Panc1 (cell line): ENCODE measurements at regions not wholly inside any gene's neighbourhood (a gene's known extent, or its start where the extent isn't known, plus 50 kb on each side); places are given as distances from the start of the nearest gene placed in this dataset.

Source experiments
- ATAC-seq: fragments of 200-7000 bp; cut with Tn5 transposase; 2 replicates; pipeline ENCODE4 v1.9.1; 2020; ENCODE audit warnings: mild to moderate bottlenecking, moderate library complexity
- BruUV-seq: library from RNA; stranded (reverse); fragments of 400-500 nt; replicated peaks from 2 replicates; lab custom pipeline; 2021; lab: Mats Ljungman, UMichigan
- CTCF ChIA-PET: fragments of 300-600 bp; sonication (Branson Sonifier 250); formaldehyde crosslinking; loops from one replicate; lab custom pipeline; 2022; ENCODE audit warnings: antibody characterized with exemption; lab: Charles Lee
- POLR2A ChIA-PET: fragments of 300-600 bp; sonication (Branson Sonifier 250); formaldehyde crosslinking; loops from one replicate; lab custom pipeline; 2022; ENCODE audit warnings: antibody characterized with exemption; lab: Charles Lee
- DNase-seq: peaks from one replicate; pipeline ENCODE4 v3.0.0-alpha.2; 2010; ENCODE audit warnings: low read depth, low spot score
- H3K27ac ChIP-seq: 2 replicates; pipeline ENCODE4 v1.5.1; 2011; ENCODE audit warnings: mild to moderate bottlenecking, low read length, inconsistent platforms
- H3K27me3 ChIP-seq: fragments of 200-500 bp; sonication (Bioruptor generic); 2 replicates; pipeline ENCODE4 v1.6.0; 2014; ENCODE audit warnings: low read length, inconsistent platforms; ENCODE audit not compliant: control insufficient read depth, insufficient read depth
- H3K36me3 ChIP-seq: fragments of 200-500 bp; sonication (Bioruptor generic); 2 replicates; pipeline ENCODE4 v1.5.1; 2014; ENCODE audit warnings: inconsistent platforms, mild to moderate bottlenecking, low read length, moderate library complexity; ENCODE audit not compliant: control insufficient read depth, insufficient read depth
- H3K4me1 ChIP-seq: 2 replicates; pipeline ENCODE4 v1.5.1; 2011; ENCODE audit warnings: inconsistent platforms, mild to moderate bottlenecking, low read length, moderate library complexity; ENCODE audit not compliant: control insufficient read depth, insufficient read depth
- H3K4me3 ChIP-seq, 2 experiments: 2 replicates each; pipeline ENCODE4 v1.5.1; 2011 to 2012; ENCODE audit warnings: low read depth in 2 of 2, low read length in 2 of 2, mild to moderate bottlenecking in 2 of 2, inconsistent platforms in 1 of 2, moderate library complexity in 1 of 2
- H3K9me3 ChIP-seq: fragments of 200-500 bp; sonication (Bioruptor generic); 2 replicates; pipeline ENCODE4 v1.5.1; 2014; ENCODE audit warnings: low read depth, mild to moderate bottlenecking, inconsistent platforms, low read length, moderate library complexity; ENCODE audit not compliant: control insufficient read depth, insufficient read depth
- CTCF ChIP-seq: fragments of 450-650 bp; IDR thresholded peaks from 2 replicates; pipeline ENCODE4 v1.5.1; 2017; ENCODE audit warnings: mild to moderate bottlenecking
- POLR2AphosphoS5 ChIP-seq: IDR thresholded peaks from 2 replicates; pipeline ENCODE4 v1.6.1; 2012; ENCODE audit warnings: mild to moderate bottlenecking, low read depth, low read length, moderate library complexity
- REST ChIP-seq, 2 experiments: IDR thresholded peaks; 2 replicates each; pipeline ENCODE4 v1.6.1; 2011 to 2012; ENCODE audit warnings: low read depth in 2 of 2, control low read depth in 1 of 2, low read length in 1 of 2, mild to moderate bottlenecking in 1 of 2, moderate library complexity in 1 of 2; ENCODE audit not compliant: insufficient read depth in 1 of 2
- SIN3A ChIP-seq: IDR thresholded peaks from 2 replicates; pipeline ENCODE4 v1.6.1; 2012; ENCODE audit warnings: low read depth, mild to moderate bottlenecking, low read length, moderate library complexity, borderline replicate concordance; ENCODE audit not compliant: insufficient read depth
- TCF7L2 ChIP-seq: IDR thresholded peaks from 2 replicates; pipeline ENCODE4 v1.6.1; 2011; ENCODE audit warnings: mild to moderate bottlenecking, low read depth, low read length, inconsistent platforms
- in situ Hi-C: cut with HindIII; loops from 2 replicates; pipeline ENCODE4 v1.10.0; 2016; ENCODE audit warnings: low sequenced_read_pairs, low pct_unique_long_range_greater_than_20kb
- intact Hi-C: fragments of 100-400 bp; cut with micrococcal nuclease; formaldehyde crosslinking; loops from one replicate; pipeline ENCODE4 v1.10.0; 2022; ENCODE audit not compliant: unreplicated experiment

GRCh38 chr4:14667624-14668151, 334.6 kb upstream of the CPEB2 start:
- Histone ChIP-seq H3K9me3 (no peaks in the 10 kb centered on the region), H3K27me3 (no peaks in the 10 kb centered on the region), H3K36me3 (no peaks in the 10 kb centered on the region), H3K4me1 (no peaks in the 10 kb centered on the region), H3K27ac (no peak overlapping the region), H3K4me3 (no peak overlapping the region)
- intact Hi-C loops (no loop called here), in situ Hi-C loops (no loop called here)
- ChIA-PET CTCF (no interaction called here), POLR2A (no interaction called here)
- TF ChIP-seq CTCF = no peak
- no peak for TF ChIP-seq SIN3A
- no peak for TF ChIP-seq POLR2AphosphoS5
- TF ChIP-seq TCF7L2 = no peak
- no TSS peak for BruUV-seq
- no peak for ATAC-seq
- DNase-seq = no peak

DNA sequence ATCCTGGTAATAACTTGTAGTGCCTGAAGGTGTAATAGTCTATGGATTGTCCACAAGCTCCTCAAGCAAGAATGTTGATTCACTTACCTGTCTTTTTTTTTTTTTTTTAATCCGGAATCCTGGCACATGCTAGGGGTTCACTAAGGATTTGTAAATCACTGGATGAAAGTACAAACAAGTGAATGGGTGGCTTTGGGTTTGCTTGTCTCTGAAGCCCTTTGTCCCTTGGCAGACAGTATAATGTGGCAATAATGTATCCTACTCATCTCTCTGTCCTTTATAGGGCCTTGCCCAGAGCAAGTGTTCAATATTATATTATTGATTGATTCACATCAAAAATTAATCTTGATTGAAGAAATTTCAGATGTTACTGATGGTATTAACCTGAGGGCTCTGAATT, 334.0 kb upstream of the CPEB2 start:
- intact Hi-C loops = no loop called here
- Histone ChIP-seq H3K4me1 (no peaks in the 10 kb centered on the region), H3K36me3 (no peaks in the 10 kb centered on the region), H3K9me3 (no peaks in the 10 kb centered on the region), H3K27ac (no peak overlapping the region), H3K27me3 (no peaks in the 10 kb centered on the region), H3K4me3 (no peak overlapping the region)
- BruUV-seq = no TSS peak
- TF ChIP-seq POLR2AphosphoS5 (no peak), SIN3A (no peak), TCF7L2 (no peak), REST (IDR thresholded peaks at IDR 0.05; ENCODE audit: insufficient read depth in 1 of 2, low read depth in 2 of 2, low read length in 1 of 2) (no peak)
- no peak for DNase-seq
- ChIA-PET CTCF (no interaction called here), POLR2A (no interaction called here)
- in situ Hi-C loops = no loop called here
- ATAC-seq = no peak

- intact Hi-C loops = no loop called here
Measured at GRCh38 chr4:14669371-14669770, 332.9 kb upstream of the CPEB2 start.

More at GRCh38 chr4:14669371-14669770, 332.9 kb upstream of the CPEB2 start:
- CTCF ChIA-PET = no interaction called here
- POLR2A ChIA-PET = no interaction called here
- BruUV-seq = no TSS peak
- no peaks in the 10 kb centered on the region for H3K4me1 ChIP-seq
- DNase-seq (no peak), ATAC-seq (no peak)
- no peak for TF ChIP-seq REST (IDR thresholded peaks at IDR 0.05; ENCODE audit: insufficient read depth in 1 of 2, low read depth in 2 of 2, low read length in 1 of 2)
- TF ChIP-seq SIN3A = no peak
- TF ChIP-seq CTCF = no peak
- TF ChIP-seq POLR2AphosphoS5 = no peak
- TF ChIP-seq TCF7L2 = no peak
- in situ Hi-C loops = no loop called here
- no peaks in the 10 kb centered on the region for H3K36me3 ChIP-seq
- no peaks in the 10 kb centered on the region for H3K9me3 ChIP-seq
- no peaks in the 10 kb centered on the region for H3K27me3 ChIP-seq
- H3K4me3 ChIP-seq = no peak overlapping the region
- no peak overlapping the region for H3K27ac ChIP-seq
